GM23338 (cell line): ENCODE measurements at regions not wholly inside any gene's neighbourhood (a gene's known extent, or its start where the extent isn't known, plus 50 kb on each side); places are given as distances from the start of the nearest gene placed in this dataset.

Source experiments
- ATAC-seq: fragments of 200-7000 bp; cut with Tn5 transposase; 3 replicates; pipeline ENCODE4 v1.9.1; 2020
- DNase-seq: peaks from one replicate; pipeline ENCODE4 v3.0.0-alpha.2; 2015; ENCODE audit warnings: low spot score
- H2AFZ ChIP-seq: fragments of 200-600 bp; sonication (generic); 2 replicates; pipeline ENCODE4 v1.8.0; 2016; ENCODE audit warnings: antibody characterized with exemption, mild to moderate bottlenecking, moderate library complexity
- H3F3A ChIP-seq: fragments of 200-600 bp; sonication (generic); replicated peaks from 2 replicates; pipeline ENCODE4 v1.8.0; 2017; ENCODE audit warnings: antibody characterized with exemption, mixed run types, low read depth
- H3K27ac ChIP-seq: fragments of 200-600 bp; sonication (generic); 2 replicates; pipeline ENCODE4 v1.6.1; 2016; ENCODE audit warnings: low read depth
- H3K27me3 ChIP-seq: fragments of 200-600 bp; sonication (generic); 2 replicates; pipeline ENCODE4 v1.8.0; 2016; ENCODE audit warnings: mild to moderate bottlenecking, mixed run types, moderate library complexity; ENCODE audit not compliant: insufficient read depth
- H3K36me3 ChIP-seq: fragments of 200-600 bp; sonication (generic); 2 replicates; pipeline ENCODE4 v1.8.0; 2016; ENCODE audit warnings: mild to moderate bottlenecking; ENCODE audit not compliant: insufficient read depth
- H3K4me1 ChIP-seq: fragments of 200-600 bp; sonication (generic); 2 replicates; pipeline ENCODE4 v1.8.0; 2016; ENCODE audit warnings: mild to moderate bottlenecking, moderate library complexity; ENCODE audit not compliant: insufficient read depth
- H3K4me2 ChIP-seq: fragments of 200-600 bp; sonication (generic); 2 replicates; pipeline ENCODE4 v1.7.1; 2017; ENCODE audit warnings: mixed run types
- H3K4me3 ChIP-seq: fragments of 200-600 bp; sonication (generic); 2 replicates; pipeline ENCODE4 v1.6.1; 2016; ENCODE audit warnings: mixed run types
- H3K79me2 ChIP-seq: fragments of 200-600 bp; sonication (generic); replicated peaks from 2 replicates; pipeline ENCODE4 v1.8.0; 2017; ENCODE audit warnings: mild to moderate bottlenecking; ENCODE audit not compliant: insufficient read depth
- H3K9me2 ChIP-seq: fragments of 200-600 bp; sonication (generic); 2 replicates; pipeline ENCODE4 v1.8.0; 2017; ENCODE audit not compliant: insufficient read depth
- H4K20me1 ChIP-seq: fragments of 200-600 bp; sonication (generic); replicated peaks from 2 replicates; pipeline ENCODE4 v1.8.0; 2017; ENCODE audit warnings: mild to moderate bottlenecking; ENCODE audit not compliant: insufficient read depth
- H3K27ac Mint-ChIP-seq: 2 replicates; pipeline ENCODE4 v1.8.0; 2020; ENCODE audit warnings: inconsistent platforms, mild to moderate bottlenecking, moderate library complexity, mixed read lengths
- H3K27me3 Mint-ChIP-seq: 3 replicates; pipeline ENCODE4 v1.8.0; 2022; ENCODE audit warnings: low read depth, mild to moderate bottlenecking, moderate library complexity, mixed read lengths, inconsistent platforms; ENCODE audit not compliant: insufficient read depth, poor library complexity
- H3K36me3 Mint-ChIP-seq: 3 replicates; pipeline ENCODE4 v1.8.0; 2021; ENCODE audit warnings: low read depth, mild to moderate bottlenecking, inconsistent platforms, moderate library complexity, mixed read lengths
- H3K4me1 Mint-ChIP-seq: 3 replicates; pipeline ENCODE4 v1.8.0; 2020; ENCODE audit warnings: mild to moderate bottlenecking, inconsistent platforms, mixed read lengths
- H3K4me3 Mint-ChIP-seq: 3 replicates; pipeline ENCODE4 v1.8.0; 2021; ENCODE audit warnings: moderate library complexity, mild to moderate bottlenecking, inconsistent platforms, mixed read lengths
- H3K9me3 Mint-ChIP-seq: 3 replicates; pipeline ENCODE4 v1.8.0; 2020; ENCODE audit warnings: moderate library complexity, mild to moderate bottlenecking, inconsistent platforms, mixed read lengths
- CREB1 ChIP-seq: fragments of 250-450 bp; sonication (Bioruptor Pico); IDR thresholded peaks from 2 replicates; pipeline ENCODE4 v1.5.0; 2020; ENCODE audit warnings: low read depth, mild to moderate bottlenecking, moderate library complexity
- CTCF ChIP-seq, 2 experiments: fragments of 200-600 bp in 1 of 2; sonication (generic) in 1 of 2; conservative IDR thresholded peaks; 2 replicates each; pipeline versions ENCODE4 v1.5.1 to v1.6.1; 2016 to 2017; ENCODE audit warnings: antibody characterized with exemption in 2 of 2, low read depth in 2 of 2, mild to moderate bottlenecking in 2 of 2, moderate library complexity in 1 of 2
- ETS1 ChIP-seq: IDR thresholded peaks from 2 replicates; pipeline ENCODE4 v1.6.1; 2016; ENCODE audit warnings: antibody characterized with exemption
- EZH2 ChIP-seq: fragments of 200-600 bp; sonication (generic); IDR thresholded peaks from one replicate; pipeline ENCODE4 v1.8.0; 2017; ENCODE audit warnings: antibody characterized with exemption, mild to moderate bottlenecking, low read depth; ENCODE audit not compliant: unreplicated experiment
- EZH2phosphoT487 ChIP-seq: fragments of 200-600 bp; sonication (generic); IDR thresholded peaks from one replicate; pipeline ENCODE4 v1.8.1; 2018; ENCODE audit warnings: antibody characterized with exemption; ENCODE audit not compliant: unreplicated experiment
- JUNB ChIP-seq: IDR thresholded peaks from one replicate; pipeline ENCODE4 v1.6.1; 2016; ENCODE audit warnings: antibody characterized with exemption; ENCODE audit not compliant: unreplicated experiment
- NANOG ChIP-seq: IDR thresholded peaks from 2 replicates; pipeline ENCODE4 v1.6.1; 2016; ENCODE audit warnings: antibody characterized with exemption, borderline replicate concordance
- POLR2AphosphoS5 ChIP-seq: IDR thresholded peaks from 2 replicates; pipeline ENCODE4 v1.6.1; 2016; ENCODE audit warnings: antibody characterized with exemption, low read depth
- REST ChIP-seq: IDR thresholded peaks from one replicate; pipeline ENCODE4 v1.6.1; 2018; ENCODE audit warnings: antibody characterized with exemption; ENCODE audit not compliant: unreplicated experiment
- STAT1 ChIP-seq: IDR thresholded peaks from one replicate; pipeline ENCODE4 v1.6.1; 2016; ENCODE audit warnings: antibody characterized with exemption; ENCODE audit not compliant: unreplicated experiment
- ZNF114 ChIP-seq: fragments of 250-450 bp; sonication (Bioruptor Pico); IDR thresholded peaks from 2 replicates; pipeline ENCODE4 v1.5.0; 2020; ENCODE audit warnings: mild to moderate bottlenecking, moderate library complexity
- ZNF331 ChIP-seq: fragments of 250-450 bp; sonication (Bioruptor Pico); IDR thresholded peaks from 2 replicates; pipeline ENCODE4 v1.5.0; 2020; ENCODE audit warnings: low read depth, mild to moderate bottlenecking, moderate library complexity

- Mint-ChIP-seq H3K4me1 (peaks cover 38% of the 10 kb centered on the region), H3K36me3 (no peaks in the 10 kb centered on the region; the same call in 1 of the 3 replicates), H3K4me3 (peak overlapping the region; percentile 35; the same call in 1 of the 3 replicates), H3K27ac (peak overlapping the region; percentile 99), H3K9me3 (no peaks in the 10 kb centered on the region), H3K27me3 (peaks cover 7% of the 10 kb centered on the region)
- H3K4me3 ChIP-seq, result peak overlapping the region; percentile 6; the same call in 1 of the 2 replicates
- peak; percentile 45; the same call in 1 of the 2 replicates for TF ChIP-seq NANOG
- TF ChIP-seq ZNF331 (CRISPR knock-in tag), result no peak
- TF ChIP-seq STAT1, result no peak
- TF ChIP-seq POLR2AphosphoS5, result no peak
- TF ChIP-seq EZH2phosphoT487, result no peak
- TF ChIP-seq ETS1, result peak; percentile 71; the same call in 1 of the 2 replicates
- TF ChIP-seq JUNB, result no peak
- H3K4me1 ChIP-seq, result peaks cover 26% of the 10 kb centered on the region
- H2AFZ ChIP-seq, result no peak overlapping the region
- H3K79me2 ChIP-seq, result no peaks in the 10 kb centered on the region
- no peaks in the 10 kb centered on the region for H3F3A ChIP-seq
- peak; percentile 78 for DNase-seq
- no peaks in the 10 kb centered on the region for H3K36me3 ChIP-seq
- peak; percentile 81 for ATAC-seq
- H3K9me2 ChIP-seq, result no peaks in the 10 kb centered on the region
- no peaks in the 10 kb centered on the region for H3K27me3 ChIP-seq
- peak overlapping the region; percentile 30 for H3K4me2 ChIP-seq
- peak overlapping the region; percentile 91 for H3K27ac ChIP-seq
- H4K20me1 ChIP-seq, result no peaks in the 10 kb centered on the region
Observed at GRCh38 chr14:25756876-25757275, 706.9 kb upstream of the STXBP6 start.

- TF ChIP-seq CREB1 (CRISPR knock-in tag) (no peak), REST (no peak), ZNF114 (CRISPR knock-in tag) (no peak), STAT1 (no peak), JUNB (no peak), EZH2phosphoT487 (no peak), ETS1 (no peak), CTCF (conservative IDR thresholded peaks at IDR 0.05; ENCODE audit: low read depth in 2 of 2) (no peak), ZNF331 (CRISPR knock-in tag) (no peak), EZH2 (no peak), NANOG (no peak), POLR2AphosphoS5 (no peak)
Observed at GRCh38 chr14:25753130-25753529, 703.2 kb upstream of the STXBP6 start.

More at GRCh38 chr14:25753130-25753529, 703.2 kb upstream of the STXBP6 start:
- H3K36me3 ChIP-seq, result no peaks in the 10 kb centered on the region
- H3K9me2 ChIP-seq, result no peaks in the 10 kb centered on the region
- peaks cover 7% of the 10 kb centered on the region for H3K27me3 Mint-ChIP-seq
- H3K36me3 Mint-ChIP-seq, result no peaks in the 10 kb centered on the region; the same call in 1 of the 3 replicates
- H3K79me2 ChIP-seq, result no peaks in the 10 kb centered on the region
- no peaks in the 10 kb centered on the region for H3K9me3 Mint-ChIP-seq
- H3K4me1 Mint-ChIP-seq, result peaks cover 27% of the 10 kb centered on the region
- H3K4me2 ChIP-seq, result no peak overlapping the region
- H3K4me1 ChIP-seq, result peaks cover 22% of the 10 kb centered on the region
- DNase-seq (no peak), ATAC-seq (no peak)
- no peak overlapping the region for H3K27ac ChIP-seq
- H3K27ac Mint-ChIP-seq, result no peak overlapping the region
- H3K4me3 ChIP-seq, result no peak overlapping the region
- peak overlapping the region; percentile 70; the same call in 1 of the 2 replicates for H2AFZ ChIP-seq
- H3K4me3 Mint-ChIP-seq, result no peak overlapping the region
- no peaks in the 10 kb centered on the region for H4K20me1 ChIP-seq
- no peaks in the 10 kb centered on the region for H3F3A ChIP-seq
- H3K27me3 ChIP-seq, result no peaks in the 10 kb centered on the region
